HL-60 (cell line): ENCODE measurements at regions not wholly inside any gene's neighbourhood (a gene's known extent, or its start where the extent isn't known, plus 50 kb on each side); places are given as distances from the start of the nearest gene placed in this dataset.

ENCODE experiments used
- DNase-seq, 2 experiments: peaks; one replicate each; pipeline ENCODE4 v3.0.0-alpha.2; 2010 to 2020; ENCODE audit warnings: low read depth in 1 of 2, low spot score in 1 of 2
- H3K27ac ChIP-seq: fragments of 250-450 bp; sonication (Bioruptor Pico); replicated peaks from 2 replicates; pipeline ENCODE4 v1.5.1; 2020; ENCODE audit warnings: mild to moderate bottlenecking, moderate library complexity
- H3K27me3 ChIP-seq: fragments of 250-450 bp; sonication (Bioruptor Pico); 2 replicates; pipeline ENCODE4 v1.5.1; 2021; ENCODE audit warnings: mild to moderate bottlenecking, moderate library complexity; ENCODE audit not compliant: insufficient read depth, poor library complexity, severe bottlenecking
- H3K4me3 ChIP-seq: replicated peaks from 2 replicates; pipeline ENCODE4 v1.5.1; 2011; ENCODE audit warnings: mild to moderate bottlenecking, control low read depth, low read length; ENCODE audit not compliant: insufficient read depth
- GABPA ChIP-seq: IDR thresholded peaks from 2 replicates; pipeline ENCODE4 v1.6.1; 2012; ENCODE audit warnings: low read depth
- POLR2AphosphoS5 ChIP-seq: IDR thresholded peaks from 2 replicates; pipeline ENCODE4 v1.6.1; 2012; ENCODE audit warnings: low read depth
- REST ChIP-seq: IDR thresholded peaks from 2 replicates; pipeline ENCODE4 v1.6.1; 2012; ENCODE audit warnings: low read depth; ENCODE audit not compliant: insufficient replicate concordance
- SPI1 ChIP-seq: IDR thresholded peaks from 2 replicates; pipeline ENCODE4 v1.6.1; 2012; ENCODE audit warnings: low read depth, mild to moderate bottlenecking, borderline replicate concordance
- TF ChIP-seq, protein P1 (sequence below): IDR thresholded peaks from one replicate; pipeline ENCODE4 v1.5.1; 2011; ENCODE audit warnings: low read length, control low read depth, inconsistent platforms; ENCODE audit not compliant: insufficient read depth

- H3K27ac ChIP-seq = no peak overlapping the region
- H3K4me3 ChIP-seq = no peak overlapping the region
- TF ChIP-seq REST (no peak), POLR2AphosphoS5 (no peak), GABPA (no peak), SPI1 (no peak)
- TF ChIP-seq, protein P1, sequence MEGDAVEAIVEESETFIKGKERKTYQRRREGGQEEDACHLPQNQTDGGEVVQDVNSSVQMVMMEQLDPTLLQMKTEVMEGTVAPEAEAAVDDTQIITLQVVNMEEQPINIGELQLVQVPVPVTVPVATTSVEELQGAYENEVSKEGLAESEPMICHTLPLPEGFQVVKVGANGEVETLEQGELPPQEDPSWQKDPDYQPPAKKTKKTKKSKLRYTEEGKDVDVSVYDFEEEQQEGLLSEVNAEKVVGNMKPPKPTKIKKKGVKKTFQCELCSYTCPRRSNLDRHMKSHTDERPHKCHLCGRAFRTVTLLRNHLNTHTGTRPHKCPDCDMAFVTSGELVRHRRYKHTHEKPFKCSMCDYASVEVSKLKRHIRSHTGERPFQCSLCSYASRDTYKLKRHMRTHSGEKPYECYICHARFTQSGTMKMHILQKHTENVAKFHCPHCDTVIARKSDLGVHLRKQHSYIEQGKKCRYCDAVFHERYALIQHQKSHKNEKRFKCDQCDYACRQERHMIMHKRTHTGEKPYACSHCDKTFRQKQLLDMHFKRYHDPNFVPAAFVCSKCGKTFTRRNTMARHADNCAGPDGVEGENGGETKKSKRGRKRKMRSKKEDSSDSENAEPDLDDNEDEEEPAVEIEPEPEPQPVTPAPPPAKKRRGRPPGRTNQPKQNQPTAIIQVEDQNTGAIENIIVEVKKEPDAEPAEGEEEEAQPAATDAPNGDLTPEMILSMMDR = no peak
- no peak for DNase-seq
- H3K27me3 ChIP-seq = no peaks in the 10 kb centered on the region
Measured at GRCh38 chr17:13777003-13777402, 175.3 kb upstream of the HS3ST3A1 start.

DNA sequence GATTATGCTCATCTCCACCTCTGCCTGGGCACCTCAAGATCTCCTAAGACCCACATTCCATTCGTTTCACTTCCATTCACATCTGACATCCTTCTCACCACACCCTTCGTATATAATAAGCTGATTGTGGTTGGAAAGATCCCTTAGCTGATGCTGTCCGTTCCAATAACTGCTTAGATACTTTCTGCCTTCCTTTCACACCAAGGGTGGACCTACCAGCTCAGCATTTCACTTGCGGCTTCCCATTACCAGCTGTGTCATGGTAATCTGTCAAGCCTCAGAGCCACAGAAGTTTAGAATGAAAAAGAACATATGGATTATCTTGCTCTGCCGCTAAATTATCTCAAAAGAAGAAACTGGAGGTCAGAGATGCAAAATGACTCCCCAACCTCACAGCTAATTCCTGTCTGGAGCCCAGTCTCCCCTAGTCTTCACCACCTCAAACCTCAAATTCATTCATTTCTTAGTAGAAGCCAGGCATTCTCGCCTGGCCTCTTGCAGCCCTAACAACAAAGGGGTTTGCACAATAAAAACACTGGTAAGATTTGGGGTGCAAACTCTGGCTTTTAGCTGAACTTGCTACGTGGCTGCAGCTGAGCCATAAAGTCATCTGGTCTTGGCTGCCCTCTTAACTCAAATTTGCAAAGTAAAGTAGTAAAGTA, 182.8 kb upstream of the HS3ST3A1 start:
- Histone ChIP-seq H3K27me3 (no peaks in the 10 kb centered on the region), H3K27ac (no peak overlapping the region), H3K4me3 (no peak overlapping the region)
- TF ChIP-seq SPI1 (no peak), REST (no peak), GABPA (no peak), POLR2AphosphoS5 (no peak)
- TF ChIP-seq, protein P1 = no peak
- no peak for DNase-seq

GRCh38 chr17:13785981-13786598, 184.4 kb upstream of the HS3ST3A1 start:
- Histone ChIP-seq H3K27me3 (no peaks in the 10 kb centered on the region), H3K27ac (no peak overlapping the region), H3K4me3 (no peak overlapping the region)
- no peak for DNase-seq
- TF ChIP-seq, protein P1 = no peak
- TF ChIP-seq SPI1 = no peak
- TF ChIP-seq REST = no peak
- TF ChIP-seq GABPA = no peak
- no peak for TF ChIP-seq POLR2AphosphoS5
